ENCODE measurements at regions not wholly inside any gene's neighbourhood (a gene's known extent, or its start where the extent isn't known, plus 50 kb on each side); places are given as distances from the start of the nearest gene placed in this dataset.

- Histone ChIP-seq H3K4me3 (ENCODE audit: low read length) (no peak overlapping the region), H3K27ac (ENCODE audit: low read length) (no peak overlapping the region), H3K4me1 (ENCODE audit: control insufficient read depth, insufficient read depth, low read length) (no peaks in the 10 kb centered on the region), H3K36me3 (ENCODE audit: control insufficient read depth, insufficient read depth, low read length) (no peaks in the 10 kb centered on the region), H3K9me3 (ENCODE audit: control insufficient read depth, insufficient read depth, low read length) (no peaks in the 10 kb centered on the region), H3K27me3 (ENCODE audit: control insufficient read depth, insufficient read depth, low read length) (no peaks in the 10 kb centered on the region)
- H3K27me3 Mint-ChIP-seq (ENCODE audit: low read depth in 2 of 2): peaks cover 0 to 2% of the 10 kb centered on the region in 2 donors
- H3K36me3 Mint-ChIP-seq: no peaks in the 10 kb centered on the region
- no peaks in the 10 kb centered on the region for H3K4me1 Mint-ChIP-seq
- no peak for ATAC-seq
- no peak for TF ChIP-seq CTCF (IDR thresholded peaks at IDR 0.05)
- intact Hi-C loops (cut with micrococcal nuclease): no loop called here
- 71% methylated on average over 2 of the region's 3 CpGs for WGBS (ENCODE audit: insufficient coverage)
- H3K27ac Mint-ChIP-seq: no peak overlapping the region
- H3K9me3 Mint-ChIP-seq: no peaks in the 10 kb centered on the region
- no peak overlapping the region for H3K4me3 Mint-ChIP-seq
- no peak for DNase-seq
Observed at GRCh38 chr12:127286281-127286680, 980.7 kb upstream of the TMEM132C start.

- Mint-ChIP-seq H3K36me3 (no peaks in the 10 kb centered on the region), H3K4me3 (no peak overlapping the region), H3K9me3 (no peaks in the 10 kb centered on the region), H3K4me1 (no peaks in the 10 kb centered on the region), H3K27me3 (ENCODE audit: low read depth in 2 of 2) (peaks cover 0 to 2% of the 10 kb centered on the region in 2 donors), H3K27ac (no peak overlapping the region)
- DNase-seq (no peak), ATAC-seq (no peak)
- H3K4me3 ChIP-seq (ENCODE audit: low read length): no peak overlapping the region
- H3K4me1 ChIP-seq (ENCODE audit: control insufficient read depth, insufficient read depth, low read length): no peaks in the 10 kb centered on the region
- no peaks in the 10 kb centered on the region for H3K36me3 ChIP-seq (ENCODE audit: control insufficient read depth, insufficient read depth, low read length)
- no peaks in the 10 kb centered on the region for H3K27me3 ChIP-seq (ENCODE audit: control insufficient read depth, insufficient read depth, low read length)
- H3K9me3 ChIP-seq (ENCODE audit: control insufficient read depth, insufficient read depth, low read length): no peaks in the 10 kb centered on the region
- WGBS (ENCODE audit: insufficient coverage): 89% methylated on average over 11 of the region's 11 CpGs
- intact Hi-C loops (cut with micrococcal nuclease): no loop called here
- no peak overlapping the region for H3K27ac ChIP-seq (ENCODE audit: low read length)
- TF ChIP-seq CTCF (IDR thresholded peaks at IDR 0.05): no peak
Observed at GRCh38 chr12:127287256-127287655, 979.7 kb upstream of the TMEM132C start.

- H3K27me3 Mint-ChIP-seq (ENCODE audit: low read depth in 2 of 2): no peaks in the 10 kb centered on the region
- H3K4me1 ChIP-seq (ENCODE audit: control insufficient read depth, insufficient read depth, low read length): no peaks in the 10 kb centered on the region
- H3K4me3 Mint-ChIP-seq: no peak overlapping the region
- no peak for TF ChIP-seq CTCF (IDR thresholded peaks at IDR 0.05)
- H3K4me3 ChIP-seq (ENCODE audit: low read length): no peak overlapping the region
- H3K36me3 Mint-ChIP-seq: no peaks in the 10 kb centered on the region
- no peaks in the 10 kb centered on the region for H3K4me1 Mint-ChIP-seq
- no peaks in the 10 kb centered on the region for H3K9me3 ChIP-seq (ENCODE audit: control insufficient read depth, insufficient read depth, low read length)
- DNase-seq (no peak), ATAC-seq (no peak)
- no peaks in the 10 kb centered on the region for H3K9me3 Mint-ChIP-seq
- H3K36me3 ChIP-seq (ENCODE audit: control insufficient read depth, insufficient read depth, low read length): no peaks in the 10 kb centered on the region
- WGBS (ENCODE audit: insufficient coverage): 77% methylated on average over 5 of the region's 5 CpGs
- intact Hi-C loops (cut with micrococcal nuclease): no loop called here
- no peak overlapping the region for H3K27ac Mint-ChIP-seq
- no peaks in the 10 kb centered on the region for H3K27me3 ChIP-seq (ENCODE audit: control insufficient read depth, insufficient read depth, low read length)
- H3K27ac ChIP-seq (ENCODE audit: low read length): no peak overlapping the region
Observed at GRCh38 chr12:127290251-127290650, 976.7 kb upstream of the TMEM132C start.

GRCh38 chr12:127292736-127293135, 974.2 kb upstream of the TMEM132C start:
- H3K4me1 ChIP-seq (ENCODE audit: control insufficient read depth, insufficient read depth, low read length): no peaks in the 10 kb centered on the region
- no peak overlapping the region for H3K27ac ChIP-seq (ENCODE audit: low read length)
- H3K27me3 Mint-ChIP-seq (ENCODE audit: low read depth in 2 of 2): no peaks in the 10 kb centered on the region
- no peak overlapping the region for H3K27ac Mint-ChIP-seq
- H3K4me3 ChIP-seq (ENCODE audit: low read length): no peak overlapping the region
- H3K9me3 Mint-ChIP-seq: no peaks in the 10 kb centered on the region
- intact Hi-C loops (cut with micrococcal nuclease): loop anchor here (1.0 kb wide), 1 partner anchor 184 kb away; no protein-coding TSS in a partner anchor
- TF ChIP-seq CTCF (IDR thresholded peaks at IDR 0.05): no peak
- H3K36me3 Mint-ChIP-seq: no peaks in the 10 kb centered on the region
- no peaks in the 10 kb centered on the region for H3K4me1 Mint-ChIP-seq
- WGBS (ENCODE audit: insufficient coverage): 87% methylated on average over 6 of the region's 6 CpGs
- no peaks in the 10 kb centered on the region for H3K27me3 ChIP-seq (ENCODE audit: control insufficient read depth, insufficient read depth, low read length)
- ATAC-seq (no peak), DNase-seq (no peak)
- no peaks in the 10 kb centered on the region for H3K9me3 ChIP-seq (ENCODE audit: control insufficient read depth, insufficient read depth, low read length)
- no peaks in the 10 kb centered on the region for H3K36me3 ChIP-seq (ENCODE audit: control insufficient read depth, insufficient read depth, low read length)
- H3K4me3 Mint-ChIP-seq: no peak overlapping the region

Measured in natural killer cell (primary cell).